HAP-1 (cell line): ENCODE measurements at regions not wholly inside any gene's neighbourhood (a gene's known extent, or its start where the extent isn't known, plus 50 kb on each side); places are given as distances from the start of the nearest gene placed in this dataset.

Experiments used
- DNase-seq, 2 experiments: peaks; one replicate each; pipeline ENCODE4 v3.0.0-alpha.2; 2016 to 2020; ENCODE audit warnings: low spot score in 2 of 2
- H3K27me3 ChIP-seq: fragments of 250-450 bp; sonication (Bioruptor Pico); 2 replicates; pipeline ENCODE4 v1.5.1; 2020; ENCODE audit warnings: low read depth, mild to moderate bottlenecking, moderate library complexity
- H3K36me3 ChIP-seq: fragments of 250-450 bp; sonication (Bioruptor Pico); replicated peaks from 2 replicates; pipeline ENCODE4 v1.5.1; 2020; ENCODE audit warnings: mild to moderate bottlenecking
- H3K4me1 ChIP-seq: fragments of 250-450 bp; sonication (Bioruptor Pico); 2 replicates; pipeline ENCODE4 v1.5.1; 2020; ENCODE audit warnings: mild to moderate bottlenecking
- H3K4me3 ChIP-seq: fragments of 250-450 bp; sonication (Bioruptor Pico); 2 replicates; pipeline ENCODE4 v1.5.1; 2020; ENCODE audit warnings: mild to moderate bottlenecking, moderate library complexity
- H3K9me3 ChIP-seq: fragments of 250-450 bp; sonication (Bioruptor Pico); 2 replicates; pipeline ENCODE4 v1.5.1; 2020; ENCODE audit warnings: mild to moderate bottlenecking, moderate library complexity
- in situ Hi-C: fragments of 300-500 bp; cut with MboI; formaldehyde crosslinking; loops from 3 replicates; pipeline ENCODE4 v1.14.3; 2020; ENCODE audit warnings: low sequenced_read_pairs, inconsistent platforms, mixed read lengths

- no peaks in the 10 kb centered on the region for H3K9me3 ChIP-seq
- no peaks in the 10 kb centered on the region for H3K36me3 ChIP-seq
- DNase-seq, result no peak
- in situ Hi-C loops, result no loop called here
- no peaks in the 10 kb centered on the region for H3K27me3 ChIP-seq
- H3K4me1 ChIP-seq, result peaks cover 6% of the 10 kb centered on the region
- H3K4me3 ChIP-seq, result no peak overlapping the region
Measured at GRCh38 chr2:146081459-146081858, 1561.5 kb upstream of the ZEB2 start.

- Histone ChIP-seq H3K9me3 (no peaks in the 10 kb centered on the region), H3K4me3 (no peak overlapping the region), H3K27me3 (no peaks in the 10 kb centered on the region), H3K36me3 (no peaks in the 10 kb centered on the region), H3K4me1 (peaks cover 6% of the 10 kb centered on the region)
- in situ Hi-C loops, result no loop called here
- no peak for DNase-seq
Measured at GRCh38 chr2:146080925-146081324, 1561.0 kb upstream of the ZEB2 start.

- H3K36me3 ChIP-seq, result no peaks in the 10 kb centered on the region
- no peak for DNase-seq
- H3K4me1 ChIP-seq, result peaks cover 6% of the 10 kb centered on the region
- H3K9me3 ChIP-seq, result no peaks in the 10 kb centered on the region
- in situ Hi-C loops, result no loop called here
- H3K4me3 ChIP-seq, result no peak overlapping the region
- no peaks in the 10 kb centered on the region for H3K27me3 ChIP-seq
Measured at GRCh38 chr2:146079216-146079615, 1559.3 kb upstream of the ZEB2 start.

- Histone ChIP-seq H3K4me1 (peaks cover 6% of the 10 kb centered on the region), H3K4me3 (no peak overlapping the region), H3K9me3 (no peaks in the 10 kb centered on the region), H3K27me3 (no peaks in the 10 kb centered on the region), H3K36me3 (no peaks in the 10 kb centered on the region)
- DNase-seq, result no peak
- in situ Hi-C loops, result no loop called here
Measured at GRCh38 chr2:146077156-146077555, 1557.2 kb upstream of the ZEB2 start.

- H3K4me3 ChIP-seq, result no peak overlapping the region
Measured at GRCh38 chr2:146068051-146068450, 1548.1 kb upstream of the ZEB2 start.

GRCh38 chr2:146048141-146048540 is 1528.2 kb upstream of the ZEB2 start:
- Histone ChIP-seq H3K27me3 (no peaks in the 10 kb centered on the region), H3K9me3 (no peaks in the 10 kb centered on the region), H3K36me3 (no peaks in the 10 kb centered on the region), H3K4me3 (no peak overlapping the region), H3K4me1 (no peaks in the 10 kb centered on the region)
- in situ Hi-C loops, result no loop called here
- DNase-seq, result no peak

More at GRCh38 chr2:146068051-146068450, 1548.1 kb upstream of the ZEB2 start:
- H3K4me1 ChIP-seq, result no peaks in the 10 kb centered on the region
- no peaks in the 10 kb centered on the region for H3K36me3 ChIP-seq
- DNase-seq, result no peak
- H3K27me3 ChIP-seq, result no peaks in the 10 kb centered on the region
- in situ Hi-C loops, result no loop called here
- H3K9me3 ChIP-seq, result no peaks in the 10 kb centered on the region

GRCh38 chr2:146041274-146041910 is 1521.5 kb upstream of the ZEB2 start:
- in situ Hi-C loops, result no loop called here
- H3K27me3 ChIP-seq, result no peaks in the 10 kb centered on the region
- no peak overlapping the region for H3K4me3 ChIP-seq
- H3K36me3 ChIP-seq, result no peaks in the 10 kb centered on the region
- no peaks in the 10 kb centered on the region for H3K9me3 ChIP-seq
- no peaks in the 10 kb centered on the region; the same call in 1 of the 2 replicates for H3K4me1 ChIP-seq
- DNase-seq, result no peak

GRCh38 chr2:146040051-146040450 is 1520.1 kb upstream of the ZEB2 start:
- no peaks in the 10 kb centered on the region for H3K9me3 ChIP-seq
- no peaks in the 10 kb centered on the region; the same call in 1 of the 2 replicates for H3K4me1 ChIP-seq
- H3K4me3 ChIP-seq, result no peak overlapping the region
- in situ Hi-C loops, result no loop called here
- DNase-seq, result no peak
- H3K27me3 ChIP-seq, result no peaks in the 10 kb centered on the region
- no peaks in the 10 kb centered on the region for H3K36me3 ChIP-seq

GRCh38 chr2:146038014-146038413 is 1518.1 kb upstream of the ZEB2 start:
- Histone ChIP-seq H3K9me3 (no peaks in the 10 kb centered on the region), H3K36me3 (no peaks in the 10 kb centered on the region), H3K4me3 (no peak overlapping the region), H3K27me3 (no peaks in the 10 kb centered on the region), H3K4me1 (no peaks in the 10 kb centered on the region; the same call in 1 of the 2 replicates)
- in situ Hi-C loops, result no loop called here
- DNase-seq, result no peak

GRCh38 chr2:146037334-146037870 is 1517.5 kb upstream of the ZEB2 start:
- no peak for DNase-seq
- no peaks in the 10 kb centered on the region for H3K36me3 ChIP-seq
- H3K27me3 ChIP-seq, result no peaks in the 10 kb centered on the region
- no peak overlapping the region for H3K4me3 ChIP-seq
- H3K9me3 ChIP-seq, result no peaks in the 10 kb centered on the region
- in situ Hi-C loops, result no loop called here
- no peaks in the 10 kb centered on the region; the same call in 1 of the 2 replicates for H3K4me1 ChIP-seq

GRCh38 chr2:146031158-146031557 is 1511.2 kb upstream of the ZEB2 start:
- no peak for DNase-seq
- no peaks in the 10 kb centered on the region for H3K4me1 ChIP-seq
- no peaks in the 10 kb centered on the region for H3K27me3 ChIP-seq
- in situ Hi-C loops, result no loop called here
- no peak overlapping the region for H3K4me3 ChIP-seq
- no peaks in the 10 kb centered on the region for H3K36me3 ChIP-seq
- no peaks in the 10 kb centered on the region for H3K9me3 ChIP-seq

- no peak overlapping the region for H3K4me3 ChIP-seq
- no peaks in the 10 kb centered on the region for H3K27me3 ChIP-seq
- H3K4me1 ChIP-seq, result no peaks in the 10 kb centered on the region
- no peak for DNase-seq
- in situ Hi-C loops, result no loop called here
- no peaks in the 10 kb centered on the region for H3K9me3 ChIP-seq
- no peaks in the 10 kb centered on the region for H3K36me3 ChIP-seq
Measured at GRCh38 chr2:146027156-146027555, 1507.2 kb upstream of the ZEB2 start.

GRCh38 chr2:146025519-146025918 is 1505.6 kb upstream of the ZEB2 start:
- no peaks in the 10 kb centered on the region for H3K4me1 ChIP-seq
- no peaks in the 10 kb centered on the region for H3K36me3 ChIP-seq
- H3K4me3 ChIP-seq, result no peak overlapping the region
- in situ Hi-C loops, result no loop called here
- no peaks in the 10 kb centered on the region for H3K27me3 ChIP-seq
- DNase-seq, result no peak
- no peaks in the 10 kb centered on the region for H3K9me3 ChIP-seq

- in situ Hi-C loops, result no loop called here
- H3K27me3 ChIP-seq, result no peaks in the 10 kb centered on the region
- no peaks in the 10 kb centered on the region for H3K4me1 ChIP-seq
- H3K4me3 ChIP-seq, result no peak overlapping the region
- DNase-seq, result no peak
- no peaks in the 10 kb centered on the region for H3K36me3 ChIP-seq
- no peaks in the 10 kb centered on the region for H3K9me3 ChIP-seq
Measured at GRCh38 chr2:146024212-146024743, 1504.4 kb upstream of the ZEB2 start.
